Activated CD4-positive, alpha-beta T cell treated with anti-CD3 and anti-CD28 coated beads, Interleukin-2, amount 10 ng/mL, durations not matched to agents 24 days and 14 days (primary cell): ENCODE measurements at regions not wholly inside any gene's neighbourhood (a gene's known extent, or its start where the extent isn't known, plus 50 kb on each side); places are given as distances from the start of the nearest gene placed in this dataset.
"Not testable (repeated sequence)": the region's sequence is repeated elsewhere in the genome, so short reads cannot be mapped to it uniquely, and the experiment has no call there.

ENCODE experiments used
- DNase-seq: peaks from one replicate; pipeline ENCODE4 v3.0.0; 2022
- H3K27ac Mint-ChIP-seq: one replicate; pipeline ENCODE4 v1.8.0; 2022; ENCODE audit warnings: mild to moderate bottlenecking, mixed read lengths
- H3K27me3 Mint-ChIP-seq: one replicate; pipeline ENCODE4 v1.8.0; 2022; ENCODE audit warnings: mixed read lengths
- H3K36me3 Mint-ChIP-seq: one replicate; pipeline ENCODE4 v1.8.0; 2022; ENCODE audit warnings: low read depth, mild to moderate bottlenecking, mixed read lengths
- H3K4me1 Mint-ChIP-seq: one replicate; pipeline ENCODE4 v1.8.0; 2021; ENCODE audit warnings: mixed read lengths
- H3K4me3 Mint-ChIP-seq: one replicate; pipeline ENCODE4 v1.8.0; 2022; ENCODE audit warnings: mild to moderate bottlenecking, moderate library complexity, mixed read lengths
- H3K9me3 Mint-ChIP-seq: one replicate; pipeline ENCODE4 v1.8.0; 2021; ENCODE audit warnings: mixed read lengths
- intact Hi-C: fragments of 100-400 bp; cut with micrococcal nuclease; formaldehyde crosslinking; loops from one replicate; pipeline ENCODE4 v1.15.1; 2023

DNA sequence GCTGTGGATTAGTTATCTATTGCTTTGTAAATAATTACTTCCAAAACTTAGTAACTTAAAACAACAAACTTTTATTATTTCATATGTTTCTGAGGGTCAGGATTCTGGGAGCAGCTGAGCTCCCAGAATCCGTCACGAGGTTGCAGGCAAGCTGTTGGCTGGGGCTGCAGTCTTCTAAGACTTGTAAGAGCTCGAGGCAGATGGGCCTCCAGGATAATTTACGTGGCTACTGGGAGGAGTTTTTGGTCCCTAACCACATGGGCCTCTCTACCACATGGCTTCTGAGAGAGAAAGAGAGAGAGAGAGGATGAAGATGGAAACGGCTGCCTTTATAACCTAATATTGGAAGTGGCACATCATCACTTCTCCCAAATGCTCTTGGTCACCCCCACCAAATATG, 64.9 kb upstream of the SULF2 start:
- Mint-ChIP-seq H3K4me3 (no peak overlapping the region), H3K27ac (no peak overlapping the region), H3K9me3 (no peaks in the 10 kb centered on the region), H3K27me3 (peaks cover 4% of the 10 kb centered on the region), H3K4me1 (no peaks in the 10 kb centered on the region), H3K36me3 (no peaks in the 10 kb centered on the region)
- intact Hi-C loops, result no loop called here
- DNase-seq, result no peak

DNA sequence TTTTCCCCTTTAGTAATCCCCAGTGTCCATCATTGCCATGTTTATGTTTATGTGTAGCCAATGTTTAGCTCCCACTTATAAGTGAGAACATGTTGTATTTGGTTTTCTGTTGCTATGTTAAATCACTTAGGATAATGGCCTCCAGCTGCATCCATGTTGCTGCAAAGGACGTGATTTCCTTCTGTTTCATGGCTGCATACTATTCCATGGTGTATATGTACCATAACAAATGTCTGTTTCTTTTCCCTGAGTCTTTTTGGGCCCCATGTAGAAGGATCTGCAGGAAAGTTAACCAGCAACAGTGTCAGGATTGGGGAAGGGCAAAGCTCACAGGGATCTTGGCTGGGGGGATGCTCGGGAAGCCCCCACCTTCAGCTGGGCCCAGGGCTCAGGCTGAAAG, 64.3 kb upstream of the SULF2 start:
- Mint-ChIP-seq H3K27me3 (peaks cover 4% of the 10 kb centered on the region), H3K4me1 (no peaks in the 10 kb centered on the region), H3K4me3 (no peak overlapping the region), H3K27ac (no peak overlapping the region), H3K9me3 (no peaks in the 10 kb centered on the region), H3K36me3 (no peaks in the 10 kb centered on the region)
- DNase-seq, result no peak
- intact Hi-C loops, result no loop called here

DNA sequence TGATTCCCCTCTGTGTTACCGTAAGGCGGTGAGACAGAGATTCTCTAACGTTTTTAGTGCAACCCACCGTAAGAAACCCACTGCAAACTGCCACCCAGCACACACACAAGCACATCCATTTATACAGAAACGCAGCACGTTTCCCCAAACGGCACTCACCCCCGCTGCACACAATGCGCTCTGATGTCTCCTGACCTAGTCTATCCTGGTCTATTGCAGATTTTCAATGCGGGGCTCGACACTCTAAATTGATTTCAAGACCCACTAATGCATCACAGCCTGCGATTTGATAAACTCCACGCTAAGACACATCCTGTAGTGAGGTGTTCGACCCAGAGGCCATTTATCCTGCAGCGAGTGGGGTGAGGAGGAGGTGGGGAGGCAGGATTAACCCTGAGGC, 63.7 kb upstream of the SULF2 start:
- intact Hi-C loops, result no loop called here
- Mint-ChIP-seq H3K27ac (no peak overlapping the region), H3K4me3 (no peak overlapping the region), H3K4me1 (peaks cover 2% of the 10 kb centered on the region), H3K9me3 (no peaks in the 10 kb centered on the region), H3K27me3 (peaks cover 4% of the 10 kb centered on the region), H3K36me3 (no peaks in the 10 kb centered on the region)
- no peak for DNase-seq

DNA sequence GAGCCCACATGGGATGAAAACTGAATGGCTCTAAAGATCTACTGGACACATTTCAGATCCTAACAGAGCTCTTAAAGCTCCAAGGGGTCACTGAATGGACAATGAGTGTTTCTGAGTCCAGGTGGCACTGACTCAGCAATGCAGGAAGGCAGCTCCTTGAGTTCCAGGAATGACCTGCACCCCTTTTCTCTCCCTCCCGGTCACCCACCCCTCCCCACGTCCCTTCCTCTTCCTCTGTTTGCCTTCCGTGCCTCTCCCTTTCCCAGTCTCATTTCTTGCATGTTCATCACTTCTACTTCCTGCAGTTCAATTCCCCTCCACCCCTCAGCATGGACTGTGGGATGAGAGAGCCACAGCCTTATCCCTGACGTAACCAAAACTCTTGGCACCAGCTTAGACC, 63.3 kb upstream of the SULF2 start:
- H3K4me1 Mint-ChIP-seq, H3K4me3 Mint-ChIP-seq, intact Hi-C loops, H3K27ac Mint-ChIP-seq, DNase-seq, H3K36me3 Mint-ChIP-seq, H3K27me3 Mint-ChIP-seq, H3K9me3 Mint-ChIP-seq: not testable (repeated sequence)

DNA sequence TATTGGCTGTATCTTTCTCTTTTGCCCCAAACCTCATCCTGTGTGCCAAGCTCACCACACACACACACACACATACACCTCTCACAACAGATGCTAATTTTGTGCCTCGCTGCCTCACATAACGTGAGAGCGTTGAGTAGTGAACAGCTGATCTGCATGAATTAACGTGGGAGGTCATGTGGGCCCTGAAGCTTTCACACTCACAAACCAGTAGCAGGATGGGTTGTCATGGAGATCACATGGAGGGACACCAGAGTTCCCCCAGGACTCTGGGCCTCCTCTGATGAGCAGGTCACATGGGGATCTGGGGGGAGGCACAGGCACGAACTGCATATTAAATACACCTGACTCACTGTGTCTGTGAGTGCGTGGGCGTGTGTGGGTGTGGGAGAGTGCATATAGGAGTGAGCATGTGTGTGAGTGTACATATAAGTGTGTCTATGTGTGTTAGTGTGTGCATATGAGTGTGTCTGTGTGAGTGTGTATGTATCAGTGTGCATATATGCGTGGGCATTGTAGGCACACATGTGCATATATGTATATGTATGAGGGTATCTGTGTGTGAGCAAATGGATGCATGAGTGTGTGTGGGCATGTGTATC, 62.7 kb upstream of the SULF2 start:
- H3K4me1 Mint-ChIP-seq, result peaks cover 3% of the 10 kb centered on the region
- no peaks in the 10 kb centered on the region for H3K9me3 Mint-ChIP-seq
- H3K27me3 Mint-ChIP-seq, result peaks cover 4% of the 10 kb centered on the region
- H3K27ac Mint-ChIP-seq, result no peak overlapping the region
- intact Hi-C loops, result no loop called here
- no peak overlapping the region for H3K4me3 Mint-ChIP-seq
- H3K36me3 Mint-ChIP-seq, result no peaks in the 10 kb centered on the region
- DNase-seq, result no peak

DNA sequence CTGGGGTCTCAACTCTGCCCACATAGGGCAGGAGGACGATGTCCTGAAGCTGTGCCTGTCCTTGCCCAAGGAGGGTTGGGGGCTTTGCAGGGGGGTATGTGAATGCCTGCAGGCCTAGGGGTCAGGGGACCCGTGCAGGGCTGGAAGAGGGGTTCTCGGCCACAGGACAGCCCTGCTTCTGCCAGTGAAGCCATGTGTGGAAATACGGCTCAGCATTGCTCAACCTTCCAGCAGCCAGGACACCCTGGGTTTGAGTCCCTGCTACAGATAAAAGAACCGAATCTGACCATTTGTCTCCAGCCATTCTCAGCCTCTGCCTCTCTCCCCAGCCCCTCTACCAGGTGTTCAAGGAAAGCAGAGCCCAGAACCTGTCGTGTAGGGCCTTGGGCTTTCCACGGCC, 61.9 kb upstream of the SULF2 start:
- H3K27me3 Mint-ChIP-seq, result not testable (repeated sequence)

DNA sequence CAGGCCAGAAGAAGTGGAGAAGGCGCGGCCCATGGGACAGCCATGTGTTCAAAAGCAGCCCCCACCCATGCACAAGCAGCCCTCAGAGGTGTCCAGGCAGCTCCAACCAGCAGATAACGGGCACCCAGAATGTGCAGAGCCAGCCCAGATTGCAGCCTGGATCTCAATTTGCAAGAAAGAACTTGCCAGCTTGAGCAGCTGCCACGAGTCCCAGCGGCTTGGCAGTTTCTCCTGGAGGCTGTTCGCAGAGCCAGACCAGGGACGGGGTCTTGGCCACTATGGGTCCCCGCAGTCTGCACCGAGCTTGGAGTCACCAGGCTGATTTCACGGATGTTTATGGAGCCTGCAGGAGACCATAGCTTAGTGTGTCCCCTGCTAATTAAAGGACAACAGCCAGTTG, 61.4 kb upstream of the SULF2 start:
- H3K27ac Mint-ChIP-seq, H3K27me3 Mint-ChIP-seq, H3K36me3 Mint-ChIP-seq, H3K4me3 Mint-ChIP-seq, H3K4me1 Mint-ChIP-seq, intact Hi-C loops, H3K9me3 Mint-ChIP-seq, DNase-seq: not testable (repeated sequence)

More for the DNA sequence above, 61.9 kb upstream of the SULF2 start:
- DNase-seq, H3K4me3 Mint-ChIP-seq, H3K27ac Mint-ChIP-seq, intact Hi-C loops, H3K9me3 Mint-ChIP-seq, H3K36me3 Mint-ChIP-seq, H3K4me1 Mint-ChIP-seq: not testable (repeated sequence)

DNA sequence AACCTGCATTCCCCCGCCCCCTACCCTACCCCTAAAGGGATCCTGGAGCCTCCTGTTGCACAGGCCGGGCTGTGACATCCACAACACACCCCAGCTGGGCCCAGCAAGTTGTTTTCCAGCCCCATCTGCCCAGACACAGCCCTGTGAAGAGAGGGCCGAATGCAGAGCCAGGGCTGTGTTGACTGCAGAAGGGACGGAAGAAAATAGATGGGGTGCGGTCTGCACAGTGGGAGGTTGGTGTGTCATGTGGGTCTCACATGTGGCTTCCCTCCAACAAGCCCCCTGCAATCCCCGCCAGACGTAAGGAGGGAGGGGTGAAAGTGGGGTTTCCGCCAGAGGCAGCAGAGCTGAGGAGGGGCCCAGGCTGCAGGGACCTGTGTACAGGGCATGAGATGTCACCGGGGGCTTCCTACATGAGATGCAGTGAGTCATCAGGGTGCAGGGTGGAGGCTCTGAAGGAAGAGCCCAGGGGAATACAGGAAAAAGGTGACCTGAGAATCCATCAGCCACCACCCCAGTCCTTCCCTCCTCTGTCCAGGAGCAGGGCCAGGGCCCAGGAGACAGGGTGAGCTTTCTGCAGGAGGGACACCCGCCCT, 60.2 kb upstream of the SULF2 start:
- intact Hi-C loops, H3K9me3 Mint-ChIP-seq, H3K4me1 Mint-ChIP-seq: not testable (repeated sequence)

DNA sequence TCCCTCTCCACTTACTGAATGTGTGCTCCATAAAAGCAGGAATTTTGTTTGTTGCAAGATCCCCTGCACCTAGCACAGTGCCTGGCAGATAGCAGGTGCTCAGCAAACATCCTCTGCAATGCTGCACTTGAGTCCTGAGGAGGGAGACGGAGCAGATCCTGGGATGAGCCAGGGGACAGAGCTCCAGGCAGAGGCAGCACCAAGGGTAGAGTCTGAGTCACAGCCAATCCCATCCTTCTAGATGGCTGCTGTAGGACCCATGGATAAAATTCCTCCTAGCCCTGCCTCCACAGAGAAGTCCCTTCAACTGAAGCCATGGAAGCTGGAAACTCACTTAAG, 59.3 kb upstream of the SULF2 start:
- H3K27ac Mint-ChIP-seq, H3K27me3 Mint-ChIP-seq, H3K4me3 Mint-ChIP-seq, H3K4me1 Mint-ChIP-seq, H3K9me3 Mint-ChIP-seq, intact Hi-C loops, DNase-seq, H3K36me3 Mint-ChIP-seq: not testable (repeated sequence)

More for the DNA sequence above, 60.2 kb upstream of the SULF2 start:
- H3K27ac Mint-ChIP-seq, DNase-seq, H3K27me3 Mint-ChIP-seq, H3K36me3 Mint-ChIP-seq, H3K4me3 Mint-ChIP-seq: not testable (repeated sequence)

DNA sequence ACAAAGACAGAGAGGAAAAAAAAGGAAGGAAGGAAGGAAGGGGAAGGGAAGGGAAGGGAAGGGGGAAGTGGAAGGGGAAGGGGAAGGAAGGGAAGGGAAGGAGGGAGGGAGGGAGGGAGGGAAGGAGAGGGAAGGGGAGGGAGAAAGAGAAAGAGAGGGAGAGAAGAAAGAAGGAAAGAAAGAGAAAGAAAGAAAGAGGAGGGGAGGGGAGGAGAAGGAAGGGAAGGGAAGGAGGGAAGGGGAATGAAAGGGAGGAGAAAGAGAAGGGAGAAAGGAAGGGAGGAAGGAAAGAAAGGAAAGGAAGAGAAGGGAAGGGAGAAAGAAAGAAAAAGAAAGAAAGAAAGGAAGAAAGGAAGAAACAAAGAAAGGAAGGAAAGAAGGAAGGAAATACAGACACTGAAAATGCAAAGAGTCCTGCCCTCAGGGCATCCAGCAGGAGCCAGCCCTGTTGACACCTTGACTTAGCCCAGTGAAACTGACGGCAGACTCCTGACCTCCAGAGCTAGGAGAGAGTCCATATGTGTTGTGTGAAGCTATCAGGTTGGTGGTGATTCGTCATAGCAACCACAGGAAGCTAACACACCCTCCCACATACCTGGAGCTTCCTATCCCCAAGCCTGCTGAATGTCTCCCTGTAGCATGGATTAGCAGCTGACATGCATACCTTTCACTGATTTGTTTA, 58.7 kb upstream of the SULF2 start:
- no peak for DNase-seq
- Mint-ChIP-seq H3K9me3 (no peaks in the 10 kb centered on the region), H3K4me3 (no peak overlapping the region), H3K4me1 (peaks cover 3% of the 10 kb centered on the region), H3K27ac (no peak overlapping the region), H3K36me3 (no peaks in the 10 kb centered on the region), H3K27me3 (no peaks in the 10 kb centered on the region)
- intact Hi-C loops, result no loop called here

DNA sequence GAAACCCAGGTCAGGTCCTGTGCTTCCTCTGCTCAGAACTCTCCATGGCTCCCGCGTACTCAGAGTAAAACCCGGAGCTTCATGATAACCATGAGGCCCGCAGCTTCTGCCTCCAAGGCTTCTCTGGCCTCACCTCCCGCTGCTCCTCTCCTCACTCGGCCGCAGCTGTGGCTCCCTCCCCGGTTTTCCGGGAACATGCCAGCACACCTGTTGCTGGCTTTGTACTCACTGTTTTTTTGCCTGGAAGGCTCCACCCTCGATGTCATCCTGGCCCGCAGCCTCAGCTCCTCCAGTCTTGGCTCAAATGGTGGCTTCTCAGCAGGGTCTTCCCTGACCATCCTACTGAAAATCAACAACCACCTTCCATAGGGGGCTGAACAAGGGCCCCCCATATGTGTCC, 57.7 kb upstream of the SULF2 start:
- intact Hi-C loops, H3K4me3 Mint-ChIP-seq, H3K27me3 Mint-ChIP-seq, H3K27ac Mint-ChIP-seq, H3K4me1 Mint-ChIP-seq, H3K36me3 Mint-ChIP-seq, DNase-seq, H3K9me3 Mint-ChIP-seq: not testable (repeated sequence)

DNA sequence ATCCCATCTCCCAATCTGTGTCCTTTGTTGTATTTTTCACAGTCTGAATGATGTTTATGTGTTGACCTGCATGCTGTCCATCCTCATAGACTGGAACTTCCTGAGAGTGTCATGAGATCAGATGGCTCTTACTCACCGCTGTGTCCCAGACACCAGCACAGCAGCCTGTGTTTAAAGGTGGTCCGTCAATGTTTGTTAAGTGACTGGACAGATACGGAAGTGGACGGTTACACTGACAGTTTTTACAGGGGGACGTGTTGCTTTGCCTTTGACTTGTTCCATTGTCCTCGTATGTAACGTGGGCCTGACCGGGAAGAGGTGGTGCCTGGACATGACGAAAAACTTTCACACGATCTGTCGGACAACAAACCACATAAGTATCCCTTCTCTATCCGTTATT, 56.7 kb upstream of the SULF2 start:
- H3K4me1 Mint-ChIP-seq, H3K27ac Mint-ChIP-seq, H3K27me3 Mint-ChIP-seq, intact Hi-C loops, H3K9me3 Mint-ChIP-seq, H3K36me3 Mint-ChIP-seq, H3K4me3 Mint-ChIP-seq, DNase-seq: not testable (repeated sequence)

DNA sequence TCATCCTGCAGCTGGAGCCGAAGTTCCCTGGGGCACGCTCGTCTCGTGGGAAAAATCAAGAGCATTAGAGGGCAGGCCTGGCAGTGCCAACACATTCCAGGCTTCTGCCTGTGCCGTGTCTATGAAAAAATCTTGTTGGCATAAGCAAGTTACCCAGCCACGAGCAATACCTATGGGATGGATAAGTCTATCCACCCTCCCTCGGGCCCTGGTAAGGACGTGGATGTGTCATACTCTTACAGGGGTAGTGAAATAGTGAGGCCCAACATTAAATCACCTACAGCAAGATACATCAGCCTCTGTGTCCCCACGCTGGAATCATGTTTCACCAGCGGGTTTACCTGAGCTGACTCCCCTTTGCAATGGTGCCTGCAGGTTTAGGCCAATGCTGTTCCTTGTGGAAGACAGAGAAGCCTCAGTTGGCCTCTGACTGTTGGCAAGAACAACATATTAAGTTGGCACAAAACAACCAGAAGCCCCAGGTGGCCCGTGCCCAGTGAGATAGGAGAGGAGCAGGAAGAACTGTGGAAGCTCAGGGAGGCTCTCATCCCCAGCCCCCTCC, 51.1 kb upstream of the SULF2 start:
- H3K4me1 Mint-ChIP-seq, DNase-seq, H3K4me3 Mint-ChIP-seq, H3K9me3 Mint-ChIP-seq, H3K27me3 Mint-ChIP-seq, intact Hi-C loops, H3K27ac Mint-ChIP-seq, H3K36me3 Mint-ChIP-seq: not testable (repeated sequence)
